ENCODE measurements at regions not wholly inside any gene's neighbourhood (a gene's known extent, or its start where the extent isn't known, plus 50 kb on each side); places are given as distances from the start of the nearest gene placed in this dataset.

GRCh38 chr17:77892031-77892430 is 66.5 kb upstream of the TNRC6C start:
- TF ChIP-seq CTCF (conservative IDR thresholded peaks at IDR 0.05 in 1 of 2, IDR thresholded peaks at IDR 0.05 in 1 of 2; ENCODE audit: low read depth in 1 of 2, low read length in 2 of 2) (no peak), EZH2 (IDR thresholded peaks at IDR 0.05; ENCODE audit: low read length, missing control alignments) (no peak)
- Histone ChIP-seq H3K4me1 (ENCODE audit: control insufficient read depth, extremely low read depth, insufficient read depth, low read length) (no peaks in the 10 kb centered on the region), H3K9me3 (ENCODE audit: control insufficient read depth, insufficient read depth, low read depth, low read length) (no peaks in the 10 kb centered on the region), H3K36me3 (ENCODE audit: control insufficient read depth, insufficient read depth, low read length) (no peaks in the 10 kb centered on the region), H3K4me3 (replicated peaks in 1 of 4; ENCODE audit: control extremely low read depth in 1 of 4, insufficient read depth in 1 of 4, low read depth in 3 of 4, low read length in 4 of 4) (no peak overlapping the region), H4K20me1 (ENCODE audit: control insufficient read depth, extremely low read depth, insufficient read depth, low read length) (no peaks in the 10 kb centered on the region), H3K4me2 (ENCODE audit: extremely low read depth, insufficient read depth, low read length) (no peak overlapping the region), H3K9ac (ENCODE audit: insufficient read depth, low read length) (no peak overlapping the region), H3K27me3 (ENCODE audit: control insufficient read depth, insufficient read depth, low read length) (peaks cover 5% of the 10 kb centered on the region), H3K27ac (ENCODE audit: insufficient read depth, low read length) (no peak overlapping the region), H3K79me2 (ENCODE audit: control insufficient read depth, insufficient read depth, low read length) (no peaks in the 10 kb centered on the region), H2AFZ (ENCODE audit: low read length) (no peak overlapping the region)
- no peak for DNase-seq (ENCODE audit: low read depth in 2 of 2)

- Histone ChIP-seq H3K9ac (ENCODE audit: insufficient read depth, low read length) (no peak overlapping the region), H3K4me1 (ENCODE audit: control insufficient read depth, extremely low read depth, insufficient read depth, low read length) (no peaks in the 10 kb centered on the region), H3K4me2 (ENCODE audit: extremely low read depth, insufficient read depth, low read length) (no peak overlapping the region), H3K9me3 (ENCODE audit: control insufficient read depth, insufficient read depth, low read depth, low read length) (no peaks in the 10 kb centered on the region), H3K4me3 (replicated peaks in 1 of 4; ENCODE audit: control extremely low read depth in 1 of 4, insufficient read depth in 1 of 4, low read depth in 3 of 4, low read length in 4 of 4) (no peak overlapping the region), H2AFZ (ENCODE audit: low read length) (no peak overlapping the region), H3K79me2 (ENCODE audit: control insufficient read depth, insufficient read depth, low read length) (no peaks in the 10 kb centered on the region), H3K27ac (ENCODE audit: insufficient read depth, low read length) (no peak overlapping the region), H3K36me3 (ENCODE audit: control insufficient read depth, insufficient read depth, low read length) (no peaks in the 10 kb centered on the region), H4K20me1 (ENCODE audit: control insufficient read depth, extremely low read depth, insufficient read depth, low read length) (no peaks in the 10 kb centered on the region), H3K27me3 (ENCODE audit: control insufficient read depth, insufficient read depth, low read length) (peaks cover 5% of the 10 kb centered on the region)
- peak in 1 of 2 donors; percentile 6 for DNase-seq (ENCODE audit: low read depth in 2 of 2)
- TF ChIP-seq CTCF (conservative IDR thresholded peaks at IDR 0.05 in 1 of 2, IDR thresholded peaks at IDR 0.05 in 1 of 2; ENCODE audit: low read depth in 1 of 2, low read length in 2 of 2) (peak in 1 of 2 donors; percentile 29), EZH2 (IDR thresholded peaks at IDR 0.05; ENCODE audit: low read length, missing control alignments) (no peak)
Measured at GRCh38 chr17:77892469-77893143, 65.9 kb upstream of the TNRC6C start.

- no peaks in the 10 kb centered on the region for H4K20me1 ChIP-seq (ENCODE audit: control insufficient read depth, extremely low read depth, insufficient read depth, low read length)
- H3K4me2 ChIP-seq (ENCODE audit: extremely low read depth, insufficient read depth, low read length) = no peak overlapping the region
- H3K27me3 ChIP-seq (ENCODE audit: control insufficient read depth, insufficient read depth, low read length) = peaks cover 5% of the 10 kb centered on the region
- DNase-seq (ENCODE audit: low read depth in 2 of 2) = no peak
- H2AFZ ChIP-seq (ENCODE audit: low read length) = no peak overlapping the region
- H3K79me2 ChIP-seq (ENCODE audit: control insufficient read depth, insufficient read depth, low read length) = no peaks in the 10 kb centered on the region
- H3K36me3 ChIP-seq (ENCODE audit: control insufficient read depth, insufficient read depth, low read length) = no peaks in the 10 kb centered on the region
- TF ChIP-seq EZH2 (IDR thresholded peaks at IDR 0.05; ENCODE audit: low read length, missing control alignments) (no peak), CTCF (conservative IDR thresholded peaks at IDR 0.05 in 1 of 2, IDR thresholded peaks at IDR 0.05 in 1 of 2; ENCODE audit: low read depth in 1 of 2, low read length in 2 of 2) (no peak)
- no peak overlapping the region for H3K27ac ChIP-seq (ENCODE audit: insufficient read depth, low read length)
- no peaks in the 10 kb centered on the region for H3K9me3 ChIP-seq (ENCODE audit: control insufficient read depth, insufficient read depth, low read depth, low read length)
- H3K4me3 ChIP-seq (replicated peaks in 1 of 4; ENCODE audit: control extremely low read depth in 1 of 4, insufficient read depth in 1 of 4, low read depth in 3 of 4, low read length in 4 of 4) = no peak overlapping the region
- H3K4me1 ChIP-seq (ENCODE audit: control insufficient read depth, extremely low read depth, insufficient read depth, low read length) = no peaks in the 10 kb centered on the region
- H3K9ac ChIP-seq (ENCODE audit: insufficient read depth, low read length) = no peak overlapping the region
Measured at GRCh38 chr17:77893144-77894044, 65.1 kb upstream of the TNRC6C start.
